ENCODE measurements at regions not wholly inside any gene's neighbourhood (a gene's known extent, or its start where the extent isn't known, plus 50 kb on each side); places are given as distances from the start of the nearest gene placed in this dataset.

GRCh38 chr9:89905606-89906338 lies 301.0 kb downstream of the GADD45G start:
- Mint-ChIP-seq H3K4me3 (no peak overlapping the region), H3K27me3 (ENCODE audit: low read depth) (no peaks in the 10 kb centered on the region), H3K36me3 (no peaks in the 10 kb centered on the region), H3K9me3 (peaks cover 14% of the 10 kb centered on the region), H3K4me1 (peaks cover 11% of the 10 kb centered on the region), H3K27ac (no peak overlapping the region)
- TF ChIP-seq, protein P1, sequence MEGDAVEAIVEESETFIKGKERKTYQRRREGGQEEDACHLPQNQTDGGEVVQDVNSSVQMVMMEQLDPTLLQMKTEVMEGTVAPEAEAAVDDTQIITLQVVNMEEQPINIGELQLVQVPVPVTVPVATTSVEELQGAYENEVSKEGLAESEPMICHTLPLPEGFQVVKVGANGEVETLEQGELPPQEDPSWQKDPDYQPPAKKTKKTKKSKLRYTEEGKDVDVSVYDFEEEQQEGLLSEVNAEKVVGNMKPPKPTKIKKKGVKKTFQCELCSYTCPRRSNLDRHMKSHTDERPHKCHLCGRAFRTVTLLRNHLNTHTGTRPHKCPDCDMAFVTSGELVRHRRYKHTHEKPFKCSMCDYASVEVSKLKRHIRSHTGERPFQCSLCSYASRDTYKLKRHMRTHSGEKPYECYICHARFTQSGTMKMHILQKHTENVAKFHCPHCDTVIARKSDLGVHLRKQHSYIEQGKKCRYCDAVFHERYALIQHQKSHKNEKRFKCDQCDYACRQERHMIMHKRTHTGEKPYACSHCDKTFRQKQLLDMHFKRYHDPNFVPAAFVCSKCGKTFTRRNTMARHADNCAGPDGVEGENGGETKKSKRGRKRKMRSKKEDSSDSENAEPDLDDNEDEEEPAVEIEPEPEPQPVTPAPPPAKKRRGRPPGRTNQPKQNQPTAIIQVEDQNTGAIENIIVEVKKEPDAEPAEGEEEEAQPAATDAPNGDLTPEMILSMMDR (IDR thresholded peaks at IDR 0.05; ENCODE audit: unreplicated experiment): no peak
- no peak for DNase-seq (ENCODE audit: low spot score in 2 of 2, unreplicated experiment in 2 of 2)

GRCh38 chr9:89911721-89912604 lies 307.2 kb downstream of the GADD45G start:
- H3K9me3 Mint-ChIP-seq: peaks cover 12% of the 10 kb centered on the region
- H3K36me3 Mint-ChIP-seq: no peaks in the 10 kb centered on the region
- TF ChIP-seq, protein P1 (IDR thresholded peaks at IDR 0.05; ENCODE audit: unreplicated experiment): no peak
- no peak for DNase-seq (ENCODE audit: low spot score in 2 of 2, unreplicated experiment in 2 of 2)
- H3K27ac Mint-ChIP-seq: no peak overlapping the region
- H3K27me3 Mint-ChIP-seq (ENCODE audit: low read depth): peaks cover 3% of the 10 kb centered on the region
- H3K4me3 Mint-ChIP-seq: no peak overlapping the region
- H3K4me1 Mint-ChIP-seq: peaks cover 5% of the 10 kb centered on the region

DNA sequence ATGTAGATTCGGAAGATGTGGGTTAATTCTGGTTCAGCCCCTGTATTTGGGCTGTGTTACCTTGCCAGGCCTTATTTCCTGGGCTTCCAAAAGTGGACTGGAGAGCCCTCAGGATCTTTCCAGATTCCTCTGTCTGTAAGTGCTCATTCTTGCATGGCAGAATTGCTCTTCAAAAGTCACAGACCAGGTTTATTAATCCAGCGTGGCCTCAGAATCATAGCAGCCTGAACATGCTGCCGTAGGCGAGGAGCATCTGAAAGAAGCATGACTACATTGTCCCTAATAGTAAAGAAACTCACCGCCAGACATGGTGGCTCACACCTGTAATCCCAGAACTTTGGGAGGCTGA lies 307.8 kb downstream of the GADD45G start:
- no peak overlapping the region for H3K27ac Mint-ChIP-seq
- TF ChIP-seq, protein P1 (IDR thresholded peaks at IDR 0.05; ENCODE audit: unreplicated experiment): no peak
- no peak overlapping the region for H3K4me3 Mint-ChIP-seq
- H3K36me3 Mint-ChIP-seq: no peaks in the 10 kb centered on the region
- H3K27me3 Mint-ChIP-seq (ENCODE audit: low read depth): peaks cover 3% of the 10 kb centered on the region
- DNase-seq (ENCODE audit: low spot score in 2 of 2, unreplicated experiment in 2 of 2): no peak
- H3K9me3 Mint-ChIP-seq: peaks cover 6% of the 10 kb centered on the region
- peaks cover 11% of the 10 kb centered on the region for H3K4me1 Mint-ChIP-seq

- DNase-seq (ENCODE audit: low spot score in 2 of 2, unreplicated experiment in 2 of 2): no peak
- no peak overlapping the region for H3K4me3 Mint-ChIP-seq
- no peaks in the 10 kb centered on the region for H3K9me3 Mint-ChIP-seq
- H3K36me3 Mint-ChIP-seq: no peaks in the 10 kb centered on the region
- TF ChIP-seq, protein P1 (IDR thresholded peaks at IDR 0.05; ENCODE audit: unreplicated experiment): no peak
- H3K4me1 Mint-ChIP-seq: peaks cover 12% of the 10 kb centered on the region
- peaks cover 5% of the 10 kb centered on the region for H3K27me3 Mint-ChIP-seq (ENCODE audit: low read depth)
- no peak overlapping the region for H3K27ac Mint-ChIP-seq
Measured at GRCh38 chr9:89915187-89915586, 310.4 kb downstream of the GADD45G start.

- Mint-ChIP-seq H3K27ac (no peak overlapping the region), H3K27me3 (ENCODE audit: low read depth) (peaks cover 5% of the 10 kb centered on the region), H3K9me3 (no peaks in the 10 kb centered on the region), H3K4me3 (no peak overlapping the region), H3K36me3 (no peaks in the 10 kb centered on the region), H3K4me1 (peaks cover 12% of the 10 kb centered on the region)
- no peak for DNase-seq (ENCODE audit: low spot score in 2 of 2, unreplicated experiment in 2 of 2)
- TF ChIP-seq, protein P1 (IDR thresholded peaks at IDR 0.05; ENCODE audit: unreplicated experiment): no peak
Measured at GRCh38 chr9:89916001-89916597, 311.3 kb downstream of the GADD45G start.

All from mesothelial cell of epicardium (in vitro differentiated cells).